ENCODE measurements at regions not wholly inside any gene's neighbourhood (a gene's known extent, or its start where the extent isn't known, plus 50 kb on each side); places are given as distances from the start of the nearest gene placed in this dataset.

DNA sequence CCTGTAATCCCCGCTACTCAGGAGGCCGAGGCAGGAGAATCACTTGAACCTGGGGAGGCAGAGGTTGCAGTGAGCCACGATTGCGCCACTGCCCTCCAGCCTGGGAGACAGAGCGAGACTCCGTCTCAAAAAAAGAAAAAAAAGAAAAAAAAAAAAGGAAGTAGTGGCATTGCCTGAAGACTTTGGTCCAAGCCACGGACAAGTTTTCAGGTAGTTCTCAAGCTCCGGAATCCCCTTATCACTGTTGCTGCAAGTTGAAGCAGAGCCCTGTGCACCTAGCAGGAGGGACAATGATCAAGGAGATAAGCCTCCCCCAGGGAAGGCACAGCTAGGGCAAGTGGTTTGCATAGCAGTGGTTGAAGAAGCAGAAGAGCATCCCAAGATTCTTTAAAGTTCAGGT lies 97.6 kb downstream of the MEX3B start:
- ChIA-PET POLR2A (interaction anchor here (0.7 to 1.2 kb wide), 2 partner anchors 99 to 682 kb away, joined by 4 to 9 read pairs; no protein-coding TSS in a partner anchor), CTCF (interaction anchor here (0.8 to 1.5 kb wide), 2 partner anchors 82 to 152 kb away, joined by 3 read pairs; no protein-coding TSS in a partner anchor)
- Histone ChIP-seq H3K9me3 (ENCODE audit: control extremely low read depth in 1 of 5, control insufficient read depth in 4 of 5, insufficient read depth in 2 of 5, low read depth in 1 of 5, low read length in 4 of 5) (no peaks in the 10 kb centered on the region), H3K4me3 (ENCODE audit: control insufficient read depth in 1 of 7, extremely low read depth in 1 of 7, insufficient read depth in 4 of 7, low read depth in 2 of 7, low read length in 6 of 7) (no peak overlapping the region), H3K36me3 (ENCODE audit: control insufficient read depth in 4 of 4, insufficient read depth in 4 of 4, low read length in 3 of 4) (no peaks in the 10 kb centered on the region), H3K4me1 (ENCODE audit: control extremely low read depth in 1 of 4, control insufficient read depth in 4 of 4, insufficient read depth in 4 of 4, low read length in 3 of 4) (peaks cover 19 to 46% (median 43%) of the 10 kb centered on the region in 4 experiments), H3K27ac (ENCODE audit: insufficient read depth in 1 of 2, low read depth in 1 of 2, low read length in 2 of 2, poor library complexity in 1 of 2, severe bottlenecking in 2 of 2) (no peak overlapping the region), H3K27me3 (replicated peaks in 2 of 5; ENCODE audit: control insufficient read depth in 4 of 5, insufficient read depth in 5 of 5, low read length in 4 of 5) (no peaks in the 10 kb centered on the region)
- DNase-seq = peak in 2 of 3 donors; percentile 63 to 70
- WGBS (ENCODE audit: insufficient coverage) = 57% methylated on average over 6 of the region's 8 CpGs

DNA sequence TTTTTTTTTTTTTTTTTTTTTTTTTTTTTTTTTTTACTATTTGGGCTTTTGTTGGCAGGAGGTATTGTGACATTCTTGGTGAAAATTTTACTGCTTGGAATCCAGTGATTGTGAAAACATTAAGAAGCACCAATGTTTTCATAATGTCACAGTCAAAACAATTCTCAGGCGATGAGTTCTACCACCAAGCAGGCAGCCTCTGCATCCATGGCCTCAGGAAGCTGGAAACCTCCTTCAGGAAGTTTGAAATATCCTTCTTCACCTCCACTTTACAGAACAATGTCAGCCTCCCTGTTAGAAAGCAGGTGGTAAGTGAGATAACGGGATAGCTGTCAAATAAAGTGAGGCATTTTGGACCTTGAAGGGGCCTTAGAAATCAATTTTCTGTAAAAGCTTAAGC lies 98.3 kb downstream of the MEX3B start:
- Histone ChIP-seq H3K27me3 (replicated peaks in 2 of 5; ENCODE audit: control insufficient read depth in 4 of 5, insufficient read depth in 5 of 5, low read length in 4 of 5) (no peaks in the 10 kb centered on the region), H3K9me3 (ENCODE audit: control extremely low read depth in 1 of 5, control insufficient read depth in 4 of 5, insufficient read depth in 2 of 5, low read depth in 1 of 5, low read length in 4 of 5) (no peaks in the 10 kb centered on the region), H3K4me3 (ENCODE audit: control insufficient read depth in 1 of 7, extremely low read depth in 1 of 7, insufficient read depth in 4 of 7, low read depth in 2 of 7, low read length in 6 of 7) (peak overlapping the region in 2 of 7 experiments; percentile 19 to 25), H3K4me1 (ENCODE audit: control extremely low read depth in 1 of 4, control insufficient read depth in 4 of 4, insufficient read depth in 4 of 4, low read length in 3 of 4) (peaks cover 26 to 52% (median 50%) of the 10 kb centered on the region in 4 experiments), H3K36me3 (ENCODE audit: control insufficient read depth in 4 of 4, insufficient read depth in 4 of 4, low read length in 3 of 4) (no peaks in the 10 kb centered on the region), H3K27ac (ENCODE audit: insufficient read depth in 1 of 2, low read depth in 1 of 2, low read length in 2 of 2, poor library complexity in 1 of 2, severe bottlenecking in 2 of 2) (peak overlapping the region in 1 of 2 experiments; percentile 22)
- 60% methylated on average over 1 of the region's 2 CpGs for WGBS (ENCODE audit: insufficient coverage)
- peak; percentile 55 to 74 (median 72) for DNase-seq
- POLR2A ChIA-PET = interaction anchor here (1.2 kb wide), 1 partner anchor 99 kb away, joined by 4 read pairs; no protein-coding TSS in a partner anchor
- CTCF ChIA-PET = interaction anchor here (0.8 to 1.5 kb wide), 2 partner anchors 83 to 153 kb away, joined by 3 read pairs; no protein-coding TSS in a partner anchor

- H3K4me3 ChIP-seq (ENCODE audit: control insufficient read depth in 1 of 7, extremely low read depth in 1 of 7, insufficient read depth in 4 of 7, low read depth in 2 of 7, low read length in 6 of 7) = peak overlapping the region in 3 of 7 experiments; percentile 10 to 17 (median 12)
- peaks cover 47 to 74% (median 70%) of the 10 kb centered on the region in 4 experiments for H3K4me1 ChIP-seq (ENCODE audit: control extremely low read depth in 1 of 4, control insufficient read depth in 4 of 4, insufficient read depth in 4 of 4, low read length in 3 of 4)
- ChIA-PET POLR2A (no interaction called here), CTCF (interaction anchor here (0.6 to 1.4 kb wide), 3 partner anchors 32 to 557 kb away, joined by 3 read pairs; no protein-coding TSS in a partner anchor)
- no peaks in the 10 kb centered on the region for H3K36me3 ChIP-seq (ENCODE audit: control insufficient read depth in 4 of 4, insufficient read depth in 4 of 4, low read length in 3 of 4)
- H3K27ac ChIP-seq (ENCODE audit: insufficient read depth in 1 of 2, low read depth in 1 of 2, low read length in 2 of 2, poor library complexity in 1 of 2, severe bottlenecking in 2 of 2) = peak overlapping the region in 1 of 2 experiments; percentile 50
- H3K9me3 ChIP-seq (ENCODE audit: control extremely low read depth in 1 of 5, control insufficient read depth in 4 of 5, insufficient read depth in 2 of 5, low read depth in 1 of 5, low read length in 4 of 5) = no peaks in the 10 kb centered on the region
- no peaks in the 10 kb centered on the region for H3K27me3 ChIP-seq (replicated peaks in 2 of 5; ENCODE audit: control insufficient read depth in 4 of 5, insufficient read depth in 5 of 5, low read length in 4 of 5)
- 5% methylated on average over 4 of the region's 6 CpGs for WGBS (ENCODE audit: insufficient coverage)
- peak; percentile 74 to 95 (median 92) for DNase-seq
Measured at GRCh38 chr15:81945014-81945615, 100.7 kb downstream of the MEX3B start.

DNA sequence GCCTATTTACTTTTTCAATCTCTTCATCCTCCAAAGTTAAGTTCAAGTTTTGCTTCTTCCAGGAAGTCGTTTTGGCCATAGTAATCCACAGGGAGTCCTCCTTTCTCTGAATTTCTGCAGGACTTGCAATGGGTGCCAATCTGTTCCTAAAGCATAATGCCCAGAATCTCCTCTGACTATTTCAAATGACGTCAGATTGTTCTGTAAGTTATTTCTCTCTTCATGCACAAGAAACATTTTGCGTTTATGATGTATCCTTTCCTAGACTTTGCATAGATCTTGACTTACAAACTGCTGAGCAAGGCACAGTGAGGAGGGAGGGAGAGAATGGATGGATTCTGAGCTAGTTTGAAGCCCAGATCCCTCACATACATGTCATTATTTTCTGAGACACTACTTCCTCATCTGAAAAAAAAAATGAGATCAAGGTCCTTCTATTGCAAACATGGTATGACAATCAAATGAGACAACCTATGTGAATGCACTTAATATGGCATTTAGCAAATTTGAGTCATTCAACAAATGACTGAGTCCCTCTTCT lies 103.1 kb downstream of the MEX3B start:
- peak in 2 of 3 donors; percentile 50 to 64 for DNase-seq
- POLR2A ChIA-PET = interaction anchor here (1.5 kb wide), 1 partner anchor 104 kb away, joined by 4 read pairs; the partner anchor contains the start of gene MEX3B
- no peaks in the 10 kb centered on the region for H3K27me3 ChIP-seq (replicated peaks in 2 of 5; ENCODE audit: control insufficient read depth in 4 of 5, insufficient read depth in 5 of 5, low read length in 4 of 5)
- H3K4me3 ChIP-seq (ENCODE audit: control insufficient read depth in 1 of 7, extremely low read depth in 1 of 7, insufficient read depth in 4 of 7, low read depth in 2 of 7, low read length in 6 of 7) = no peak overlapping the region
- H3K4me1 ChIP-seq (ENCODE audit: control extremely low read depth in 1 of 4, control insufficient read depth in 4 of 4, insufficient read depth in 4 of 4, low read length in 3 of 4) = peaks cover 50 to 76% (median 65%) of the 10 kb centered on the region in 4 experiments
- CTCF ChIA-PET = interaction anchor here (1.0 kb wide), 1 partner anchor 106 kb away, joined by 3 read pairs; no protein-coding TSS in a partner anchor
- H3K36me3 ChIP-seq (ENCODE audit: control insufficient read depth in 4 of 4, insufficient read depth in 4 of 4, low read length in 3 of 4) = no peaks in the 10 kb centered on the region
- no peaks in the 10 kb centered on the region for H3K9me3 ChIP-seq (ENCODE audit: control extremely low read depth in 1 of 5, control insufficient read depth in 4 of 5, insufficient read depth in 2 of 5, low read depth in 1 of 5, low read length in 4 of 5)
- peak overlapping the region in 1 of 2 experiments; percentile 55 for H3K27ac ChIP-seq (ENCODE audit: insufficient read depth in 1 of 2, low read depth in 1 of 2, low read length in 2 of 2, poor library complexity in 1 of 2, severe bottlenecking in 2 of 2)
- 100% methylated on average over 1 of the region's 3 CpGs for whole genome bisulfite sequencing (ENCODE audit: insufficient coverage)

DNA sequence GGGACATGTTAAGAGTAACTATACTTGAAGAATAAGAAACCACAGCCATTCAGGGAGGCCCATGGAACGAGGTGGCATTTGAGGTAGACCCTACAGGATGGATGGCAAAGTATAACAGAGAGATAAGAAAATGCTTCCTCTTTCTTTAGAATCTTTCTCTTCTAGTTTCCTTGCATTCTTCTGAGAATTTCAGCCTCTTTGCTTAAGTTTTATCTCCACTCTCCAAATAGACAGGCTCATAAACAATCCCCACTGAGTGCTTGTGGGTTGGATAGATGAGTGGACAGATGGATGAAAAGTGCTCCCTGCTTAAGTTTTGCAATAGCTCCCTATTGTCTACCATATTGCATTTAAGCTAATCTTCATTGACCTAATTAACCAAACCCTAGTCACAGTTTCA lies 103.7 kb downstream of the MEX3B start:
- Histone ChIP-seq H3K4me3 (ENCODE audit: control insufficient read depth in 1 of 7, extremely low read depth in 1 of 7, insufficient read depth in 4 of 7, low read depth in 2 of 7, low read length in 6 of 7) (no peak overlapping the region), H3K36me3 (ENCODE audit: control insufficient read depth in 4 of 4, insufficient read depth in 4 of 4, low read length in 3 of 4) (no peaks in the 10 kb centered on the region), H3K9me3 (ENCODE audit: control extremely low read depth in 1 of 5, control insufficient read depth in 4 of 5, insufficient read depth in 2 of 5, low read depth in 1 of 5, low read length in 4 of 5) (no peaks in the 10 kb centered on the region), H3K4me1 (ENCODE audit: control extremely low read depth in 1 of 4, control insufficient read depth in 4 of 4, insufficient read depth in 4 of 4, low read length in 3 of 4) (peaks cover 49 to 77% (median 61%) of the 10 kb centered on the region in 4 experiments), H3K27me3 (replicated peaks in 2 of 5; ENCODE audit: control insufficient read depth in 4 of 5, insufficient read depth in 5 of 5, low read length in 4 of 5) (no peaks in the 10 kb centered on the region), H3K27ac (ENCODE audit: insufficient read depth in 1 of 2, low read depth in 1 of 2, low read length in 2 of 2, poor library complexity in 1 of 2, severe bottlenecking in 2 of 2) (peak overlapping the region in 1 of 2 experiments; percentile 55)
- POLR2A ChIA-PET = interaction anchor here (1.5 kb wide), 1 partner anchor 104 kb away, joined by 4 read pairs; the partner anchor contains the start of gene MEX3B
- peak; percentile 94 to 99 (median 99) for DNase-seq
- CTCF ChIA-PET = no interaction called here
- 0% methylated on average over 1 of the region's 1 CpG for WGBS (ENCODE audit: insufficient coverage)

DNA sequence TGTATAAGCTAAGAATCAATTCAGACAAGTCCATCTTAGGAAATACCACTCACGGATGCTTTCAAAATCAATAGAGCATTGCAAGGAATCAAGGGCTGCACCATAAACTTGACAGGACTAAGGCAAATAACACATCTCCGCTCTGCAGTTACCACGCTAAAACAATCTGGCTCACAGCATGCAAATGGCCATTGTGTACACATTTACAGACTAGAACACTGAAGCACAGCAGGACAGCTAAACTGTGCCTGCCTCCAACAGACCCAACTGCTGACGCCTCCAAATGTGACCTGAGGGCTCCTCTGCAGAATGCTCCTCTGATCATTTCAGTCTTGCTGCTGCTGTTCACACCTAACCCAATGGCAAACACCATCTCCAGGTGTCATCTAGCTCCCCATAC lies 104.3 kb downstream of the MEX3B start:
- no peaks in the 10 kb centered on the region for H3K36me3 ChIP-seq (ENCODE audit: control insufficient read depth in 4 of 4, insufficient read depth in 4 of 4, low read length in 3 of 4)
- peak overlapping the region in 3 of 7 experiments; percentile 40 to 49 (median 42) for H3K4me3 ChIP-seq (ENCODE audit: control insufficient read depth in 1 of 7, extremely low read depth in 1 of 7, insufficient read depth in 4 of 7, low read depth in 2 of 7, low read length in 6 of 7)
- H3K27me3 ChIP-seq (replicated peaks in 2 of 5; ENCODE audit: control insufficient read depth in 4 of 5, insufficient read depth in 5 of 5, low read length in 4 of 5) = no peaks in the 10 kb centered on the region
- ChIA-PET CTCF (interaction anchor here (1.7 kb wide), 1 partner anchor 80 kb away, joined by 4 read pairs; no protein-coding TSS in a partner anchor), POLR2A (interaction anchor here (0.9 kb wide), 1 partner anchor 67 kb away, joined by 3 read pairs; no protein-coding TSS in a partner anchor)
- no peaks in the 10 kb centered on the region for H3K9me3 ChIP-seq (ENCODE audit: control extremely low read depth in 1 of 5, control insufficient read depth in 4 of 5, insufficient read depth in 2 of 5, low read depth in 1 of 5, low read length in 4 of 5)
- H3K4me1 ChIP-seq (ENCODE audit: control extremely low read depth in 1 of 4, control insufficient read depth in 4 of 4, insufficient read depth in 4 of 4, low read length in 3 of 4) = peaks cover 43 to 73% (median 54%) of the 10 kb centered on the region in 4 experiments
- WGBS (ENCODE audit: insufficient coverage) = 90% methylated on average over 4 of the region's 4 CpGs
- DNase-seq = peak in 1 of 3 donors; percentile 38
- no peak overlapping the region for H3K27ac ChIP-seq (ENCODE audit: insufficient read depth in 1 of 2, low read depth in 1 of 2, low read length in 2 of 2, poor library complexity in 1 of 2, severe bottlenecking in 2 of 2)

All from common myeloid progenitor, CD34-positive (primary cell).